GM18519 (cell line): ENCODE measurements at regions not wholly inside any gene's neighbourhood (a gene's known extent, or its start where the extent isn't known, plus 50 kb on each side); places are given as distances from the start of the nearest gene placed in this dataset.
"Not testable (repeated sequence)": the region's sequence is repeated elsewhere in the genome, so short reads cannot be mapped to it uniquely, and the experiment has no call there.

Source experiments
- ATAC-seq: cut with Tn5 transposase; IDR thresholded peaks from one replicate; pipeline ENCODE4 v1.9.1; 2021; ENCODE audit warnings: mild to moderate bottlenecking, moderate library complexity; ENCODE audit not compliant: unreplicated experiment, low FRiP score

GRCh38 chr2:82143343-82143742 lies 1838.8 kb upstream of the LRRTM1 start:
- ATAC-seq = no peak

- no peak for ATAC-seq
These were observed 1835.5 kb upstream of the LRRTM1 start for GRCh38 chr2:82139979-82140611.

- ATAC-seq = no peak
These were observed 1832.9 kb upstream of the LRRTM1 start for GRCh38 chr2:82137441-82137840.

GRCh38 chr2:82128051-82128450 lies 1823.5 kb upstream of the LRRTM1 start:
- no peak for ATAC-seq

GRCh38 chr2:82124629-82125028 lies 1820.1 kb upstream of the LRRTM1 start:
- ATAC-seq = no peak

GRCh38 chr2:82120654-82121053 lies 1816.1 kb upstream of the LRRTM1 start:
- no peak for ATAC-seq

GRCh38 chr2:82120115-82120514 lies 1815.6 kb upstream of the LRRTM1 start:
- no peak for ATAC-seq

GRCh38 chr2:82109418-82109817 lies 1804.9 kb upstream of the LRRTM1 start:
- no peak for ATAC-seq

GRCh38 chr2:82098617-82099016 lies 1794.1 kb upstream of the LRRTM1 start:
- ATAC-seq = no peak

- no peak for ATAC-seq
These were observed 1785.0 kb upstream of the LRRTM1 start for GRCh38 chr2:82089518-82089917.

- ATAC-seq = no peak
These were observed 1780.3 kb upstream of the LRRTM1 start for GRCh38 chr2:82084679-82085392.

GRCh38 chr2:82075875-82076274 lies 1771.3 kb upstream of the LRRTM1 start:
- no peak for ATAC-seq

GRCh38 chr2:82062463-82062862 lies 1757.9 kb upstream of the LRRTM1 start:
- ATAC-seq = no peak

- no peak for ATAC-seq
These were observed 1751.3 kb upstream of the LRRTM1 start for GRCh38 chr2:82055846-82056245.

- ATAC-seq = no peak
These were observed 1739.3 kb upstream of the LRRTM1 start for GRCh38 chr2:82043867-82044266.

- ATAC-seq = no peak
These were observed 1723.5 kb upstream of the LRRTM1 start for GRCh38 chr2:82027921-82028615.

- no peak for ATAC-seq
These were observed 1719.2 kb upstream of the LRRTM1 start for GRCh38 chr2:82023710-82024109.

GRCh38 chr2:82013641-82014040 lies 1709.1 kb upstream of the LRRTM1 start:
- ATAC-seq = no peak

- ATAC-seq = no peak
These were observed 1702.6 kb upstream of the LRRTM1 start for GRCh38 chr2:82007071-82007664.

- not testable (repeated sequence) for ATAC-seq
These were observed 1701.3 kb upstream of the LRRTM1 start for GRCh38 chr2:82005889-82006288.

GRCh38 chr2:82001614-82002013 lies 1697.1 kb upstream of the LRRTM1 start:
- ATAC-seq = no peak
